ENCODE measurements at regions not wholly inside any gene's neighbourhood (a gene's known extent, or its start where the extent isn't known, plus 50 kb on each side); places are given as distances from the start of the nearest gene placed in this dataset.

DNA sequence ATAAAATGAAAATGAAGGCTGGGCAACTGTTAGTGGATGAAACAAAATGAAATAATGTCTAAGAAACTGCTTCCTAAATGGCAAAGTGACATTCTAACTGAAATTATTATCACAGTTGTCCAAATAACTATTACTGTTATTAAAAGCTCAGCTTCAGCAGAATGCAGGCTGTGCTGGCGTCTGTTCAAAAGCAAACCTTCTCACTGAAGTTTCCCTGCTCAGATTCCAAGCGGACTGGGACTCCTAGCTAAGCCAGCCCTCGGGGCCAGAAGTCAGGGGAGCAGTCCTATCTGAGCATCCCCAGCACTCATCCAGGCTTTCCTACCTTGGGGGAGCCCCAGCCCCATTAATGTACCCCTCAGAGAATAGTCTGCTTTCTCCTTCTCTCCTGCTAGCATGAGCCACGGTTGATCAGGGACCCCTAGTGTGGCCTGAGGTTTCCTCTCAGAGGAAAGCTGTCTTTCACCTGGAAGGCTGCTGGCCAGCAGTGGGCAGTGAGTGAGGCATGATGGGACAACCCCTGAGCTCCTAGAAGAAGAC, 1167.3 kb downstream of the TBC1D22A start:
- DNase-seq (ENCODE audit: low spot score) (no peak), ATAC-seq (ENCODE audit: low FRiP score) (no peak)
- TF ChIP-seq, protein P1, sequence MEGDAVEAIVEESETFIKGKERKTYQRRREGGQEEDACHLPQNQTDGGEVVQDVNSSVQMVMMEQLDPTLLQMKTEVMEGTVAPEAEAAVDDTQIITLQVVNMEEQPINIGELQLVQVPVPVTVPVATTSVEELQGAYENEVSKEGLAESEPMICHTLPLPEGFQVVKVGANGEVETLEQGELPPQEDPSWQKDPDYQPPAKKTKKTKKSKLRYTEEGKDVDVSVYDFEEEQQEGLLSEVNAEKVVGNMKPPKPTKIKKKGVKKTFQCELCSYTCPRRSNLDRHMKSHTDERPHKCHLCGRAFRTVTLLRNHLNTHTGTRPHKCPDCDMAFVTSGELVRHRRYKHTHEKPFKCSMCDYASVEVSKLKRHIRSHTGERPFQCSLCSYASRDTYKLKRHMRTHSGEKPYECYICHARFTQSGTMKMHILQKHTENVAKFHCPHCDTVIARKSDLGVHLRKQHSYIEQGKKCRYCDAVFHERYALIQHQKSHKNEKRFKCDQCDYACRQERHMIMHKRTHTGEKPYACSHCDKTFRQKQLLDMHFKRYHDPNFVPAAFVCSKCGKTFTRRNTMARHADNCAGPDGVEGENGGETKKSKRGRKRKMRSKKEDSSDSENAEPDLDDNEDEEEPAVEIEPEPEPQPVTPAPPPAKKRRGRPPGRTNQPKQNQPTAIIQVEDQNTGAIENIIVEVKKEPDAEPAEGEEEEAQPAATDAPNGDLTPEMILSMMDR (IDR thresholded peaks at IDR 0.05): no peak

DNA sequence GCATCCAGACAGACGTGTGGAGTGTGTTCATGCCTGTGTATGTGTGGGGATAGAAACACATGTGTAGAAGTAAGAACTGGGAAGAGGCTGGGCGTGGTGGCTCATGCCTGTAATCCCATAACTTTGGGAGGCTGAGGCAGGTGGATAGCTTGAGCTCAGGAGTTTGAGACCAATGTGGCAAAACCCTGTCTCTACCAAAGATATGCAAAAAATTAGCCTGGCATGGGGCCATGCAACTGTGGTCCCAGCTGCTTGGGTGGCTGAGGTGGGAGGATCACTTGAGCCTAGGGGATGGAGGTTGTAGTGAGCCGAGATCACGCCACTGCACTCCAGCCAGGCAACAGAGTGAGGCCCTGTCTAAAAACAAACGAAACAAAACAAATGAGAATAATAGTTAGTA, 1166.6 kb downstream of the TBC1D22A start:
- TF ChIP-seq, protein P1 (IDR thresholded peaks at IDR 0.05): no peak
- ATAC-seq (ENCODE audit: low FRiP score): no peak
- no peak for DNase-seq (ENCODE audit: low spot score)

DNA sequence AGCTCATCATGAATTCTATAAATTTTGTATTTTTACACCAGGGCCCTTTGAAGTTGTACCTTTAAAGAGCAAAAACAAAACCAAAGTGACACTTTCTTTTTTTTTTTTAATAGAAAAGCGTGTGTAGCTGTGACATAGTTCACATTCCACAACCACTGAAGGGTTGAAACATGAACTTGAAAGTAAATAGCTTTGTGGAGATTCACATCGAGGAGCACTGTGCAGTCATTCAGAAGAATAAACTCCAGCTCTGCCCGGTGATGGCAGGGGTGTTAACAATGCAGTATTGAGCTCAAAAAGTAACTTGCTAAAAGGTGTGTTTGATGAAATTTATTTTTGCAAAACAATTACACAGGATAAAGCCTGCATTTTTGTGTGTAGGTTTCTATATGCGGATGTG, 1166.2 kb downstream of the TBC1D22A start:
- TF ChIP-seq, protein P1 (IDR thresholded peaks at IDR 0.05): no peak
- no peak for DNase-seq (ENCODE audit: low spot score)
- ATAC-seq (ENCODE audit: low FRiP score): no peak

DNA sequence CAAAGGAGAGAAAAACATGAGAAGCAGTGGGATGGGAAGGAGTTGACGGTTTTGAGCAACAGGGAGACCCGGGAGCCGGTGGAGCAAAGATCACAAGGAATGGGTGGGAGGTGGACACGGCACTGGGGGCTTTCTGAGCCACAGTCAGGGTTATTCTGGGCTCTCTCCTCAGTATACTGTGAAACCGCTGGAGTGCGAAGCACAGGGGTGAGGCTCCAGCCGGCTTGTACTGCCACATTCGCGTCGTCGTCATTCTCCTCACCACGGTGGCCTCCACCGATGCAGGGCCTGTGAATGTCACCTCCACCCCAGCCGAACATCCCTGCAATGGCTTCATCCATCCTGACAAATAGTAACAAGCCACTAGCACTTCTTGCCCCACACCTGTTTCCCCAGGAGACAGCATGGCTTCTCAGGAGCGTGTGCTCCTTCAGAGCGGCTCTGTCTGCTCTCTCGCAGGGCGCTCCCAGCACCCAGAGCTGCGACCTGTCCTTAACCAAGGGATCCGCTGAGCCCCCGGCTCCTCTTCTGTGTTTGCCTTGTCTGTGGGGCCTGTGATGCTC, 1165.3 kb downstream of the TBC1D22A start:
- TF ChIP-seq, protein P1 (IDR thresholded peaks at IDR 0.05): no peak
- DNase-seq (ENCODE audit: low spot score) (no peak), ATAC-seq (ENCODE audit: low FRiP score) (no peak)

DNA sequence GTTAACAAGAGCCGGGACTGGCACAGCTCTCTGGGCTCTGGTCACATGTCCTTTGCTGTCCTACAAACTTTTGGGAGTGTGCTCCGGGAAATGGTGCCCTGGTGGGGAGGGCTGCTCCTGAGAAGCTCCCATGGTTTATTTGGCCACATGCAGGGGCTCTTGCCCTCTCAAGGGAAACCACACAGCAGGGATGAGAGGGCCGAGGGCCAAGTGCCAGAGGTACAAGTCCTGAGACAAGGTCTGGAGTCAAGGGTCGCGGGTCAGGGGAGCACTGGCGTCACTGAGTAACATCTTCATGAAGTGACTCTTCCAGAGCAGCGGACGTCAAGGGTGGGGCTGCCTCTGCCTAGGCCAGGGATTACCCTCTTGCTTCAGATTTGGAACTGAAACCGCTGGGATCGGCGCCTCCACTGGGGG, 1160.6 kb downstream of the TBC1D22A start:
- no peak for ATAC-seq (ENCODE audit: low FRiP score)
- TF ChIP-seq, protein P1 (IDR thresholded peaks at IDR 0.05): no peak
- DNase-seq (ENCODE audit: low spot score): no peak

DNA sequence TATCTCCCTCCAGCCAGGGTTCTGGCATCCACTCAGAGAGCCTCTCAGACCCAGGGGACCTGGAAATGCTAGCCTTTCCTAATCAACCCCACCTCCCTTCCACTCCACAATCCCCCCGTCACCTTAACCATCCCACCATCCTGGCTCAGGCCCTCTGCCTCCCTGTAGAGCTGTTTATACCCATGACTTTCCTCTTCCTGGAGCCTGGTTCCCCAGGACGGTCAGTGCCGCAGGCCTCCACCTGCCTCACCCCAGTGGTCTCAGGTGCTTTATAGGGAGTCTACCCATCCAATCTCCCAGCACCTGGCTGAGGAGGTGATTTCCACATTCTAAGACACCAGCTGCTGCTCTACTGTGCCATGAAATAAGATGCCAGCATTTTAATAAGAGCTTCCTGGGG, 1159.5 kb downstream of the TBC1D22A start:
- DNase-seq (ENCODE audit: low spot score): no peak
- TF ChIP-seq, protein P1 (IDR thresholded peaks at IDR 0.05): no peak
- ATAC-seq (ENCODE audit: low FRiP score): no peak

DNA sequence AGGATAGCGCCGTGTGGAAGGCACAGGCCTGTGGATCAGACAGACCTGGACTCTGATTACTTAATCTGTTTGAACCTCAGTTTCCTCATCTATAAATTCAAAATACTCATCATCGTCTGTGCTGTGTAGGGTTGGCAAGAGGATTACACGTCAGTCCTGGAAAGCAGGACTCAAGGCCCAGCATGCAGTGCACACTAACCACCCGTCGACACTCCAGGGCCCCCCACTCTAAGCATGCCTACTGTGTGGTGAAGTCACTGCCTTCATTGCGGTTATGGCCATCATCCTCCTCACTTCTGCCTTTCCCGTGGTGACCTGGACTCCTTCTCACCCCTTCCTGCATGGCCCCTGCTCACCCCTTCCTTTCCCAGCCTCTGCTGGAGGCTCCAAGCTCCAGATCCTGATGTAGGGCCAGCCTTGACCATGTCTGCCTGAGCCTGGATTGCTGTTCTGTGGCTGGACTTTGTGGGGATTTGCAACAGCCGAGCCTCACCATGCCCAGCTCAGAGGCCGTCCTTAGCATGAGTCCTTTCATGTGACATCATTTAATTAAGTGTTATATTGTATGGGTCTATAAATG, 1158.0 kb downstream of the TBC1D22A start:
- TF ChIP-seq, protein P1 (IDR thresholded peaks at IDR 0.05): no peak
- DNase-seq (ENCODE audit: low spot score) (no peak), ATAC-seq (ENCODE audit: low FRiP score) (no peak)

Measured in omental fat pad (tissue), 3 donors.